ENCODE measurements at regions not wholly inside any gene's neighbourhood (a gene's known extent, or its start where the extent isn't known, plus 50 kb on each side); places are given as distances from the start of the nearest gene placed in this dataset.

GRCh38 chr3:77889616-77890015 is 849.7 kb downstream of the ROBO2 start:
- no peak for DNase-seq (ENCODE audit: low read depth)

GRCh38 chr3:77898621-77899020 is 858.7 kb downstream of the ROBO2 start:
- Histone ChIP-seq H3K4me3 (ENCODE audit: low read depth, low read length) (no peak overlapping the region), H3K27me3 (ENCODE audit: control insufficient read depth, insufficient read depth, low read length) (no peaks in the 10 kb centered on the region), H3K36me3 (ENCODE audit: control insufficient read depth, insufficient read depth, low read length) (no peaks in the 10 kb centered on the region)
- no peak for DNase-seq (ENCODE audit: low read depth)
- TF ChIP-seq CTCF (IDR thresholded peaks at IDR 0.05; ENCODE audit: insufficient read depth, low read length, poor library complexity, severe bottlenecking): no peak

More at GRCh38 chr3:77889616-77890015, 849.7 kb downstream of the ROBO2 start:
- no peak for TF ChIP-seq CTCF (IDR thresholded peaks at IDR 0.05; ENCODE audit: insufficient read depth, low read length, poor library complexity, severe bottlenecking)
- Histone ChIP-seq H3K27me3 (ENCODE audit: control insufficient read depth, insufficient read depth, low read length) (no peaks in the 10 kb centered on the region), H3K4me3 (ENCODE audit: low read depth, low read length) (no peak overlapping the region), H3K36me3 (ENCODE audit: control insufficient read depth, insufficient read depth, low read length) (no peaks in the 10 kb centered on the region)

GRCh38 chr3:77902675-77903074 is 862.8 kb downstream of the ROBO2 start:
- no peak for DNase-seq (ENCODE audit: low read depth)
- Histone ChIP-seq H3K27me3 (ENCODE audit: control insufficient read depth, insufficient read depth, low read length) (no peaks in the 10 kb centered on the region), H3K36me3 (ENCODE audit: control insufficient read depth, insufficient read depth, low read length) (no peaks in the 10 kb centered on the region), H3K4me3 (ENCODE audit: low read depth, low read length) (no peak overlapping the region)
- no peak for TF ChIP-seq CTCF (IDR thresholded peaks at IDR 0.05; ENCODE audit: insufficient read depth, low read length, poor library complexity, severe bottlenecking)

- Histone ChIP-seq H3K36me3 (ENCODE audit: control insufficient read depth, insufficient read depth, low read length) (no peaks in the 10 kb centered on the region), H3K4me3 (ENCODE audit: low read depth, low read length) (no peak overlapping the region), H3K27me3 (ENCODE audit: control insufficient read depth, insufficient read depth, low read length) (no peaks in the 10 kb centered on the region)
- no peak for TF ChIP-seq CTCF (IDR thresholded peaks at IDR 0.05; ENCODE audit: insufficient read depth, low read length, poor library complexity, severe bottlenecking)
- DNase-seq (ENCODE audit: low read depth): peak; percentile 87
Measured at GRCh38 chr3:77906102-77906709, 866.3 kb downstream of the ROBO2 start.

GRCh38 chr3:77913524-77914174 is 873.8 kb downstream of the ROBO2 start:
- DNase-seq (ENCODE audit: low read depth): no peak
- no peak for TF ChIP-seq CTCF (IDR thresholded peaks at IDR 0.05; ENCODE audit: insufficient read depth, low read length, poor library complexity, severe bottlenecking)
- no peaks in the 10 kb centered on the region for H3K36me3 ChIP-seq (ENCODE audit: control insufficient read depth, insufficient read depth, low read length)
- H3K4me3 ChIP-seq (ENCODE audit: low read depth, low read length): no peak overlapping the region
- H3K27me3 ChIP-seq (ENCODE audit: control insufficient read depth, insufficient read depth, low read length): no peaks in the 10 kb centered on the region

- no peak overlapping the region for H3K4me3 ChIP-seq (ENCODE audit: low read depth, low read length)
- TF ChIP-seq CTCF (IDR thresholded peaks at IDR 0.05; ENCODE audit: insufficient read depth, low read length, poor library complexity, severe bottlenecking): no peak
- no peaks in the 10 kb centered on the region for H3K27me3 ChIP-seq (ENCODE audit: control insufficient read depth, insufficient read depth, low read length)
- DNase-seq (ENCODE audit: low read depth): peak; percentile 48
- H3K36me3 ChIP-seq (ENCODE audit: control insufficient read depth, insufficient read depth, low read length): no peaks in the 10 kb centered on the region
Measured at GRCh38 chr3:77915336-77915735, 875.4 kb downstream of the ROBO2 start.

Data from kidney epithelial cell (primary cell).